NB4 (cell line): ENCODE measurements at regions not wholly inside any gene's neighbourhood (a gene's known extent, or its start where the extent isn't known, plus 50 kb on each side); places are given as distances from the start of the nearest gene placed in this dataset.
"Not testable (repeated sequence)": the region's sequence is repeated elsewhere in the genome, so short reads cannot be mapped to it uniquely, and the experiment has no call there.

Experiments
- MYC ChIP-seq: IDR thresholded peaks from 2 replicates; pipeline ENCODE4 v1.6.1; 2011; ENCODE audit warnings: low read depth, low read length
- POLR2A ChIP-seq: IDR thresholded peaks from 2 replicates; pipeline ENCODE4 v1.6.1; 2011; ENCODE audit warnings: mild to moderate bottlenecking; ENCODE audit not compliant: insufficient read length; ENCODE audit errors: extremely low read depth
- TF ChIP-seq, protein P1 (sequence below): IDR thresholded peaks from one replicate; pipeline ENCODE4 v1.5.1; 2012; ENCODE audit warnings: low read depth, low read length
- TF ChIP-seq, protein P2 (sequence below): IDR thresholded peaks from 2 replicates; pipeline ENCODE4 v1.6.1; 2011; ENCODE audit warnings: low read depth, low read length

DNA sequence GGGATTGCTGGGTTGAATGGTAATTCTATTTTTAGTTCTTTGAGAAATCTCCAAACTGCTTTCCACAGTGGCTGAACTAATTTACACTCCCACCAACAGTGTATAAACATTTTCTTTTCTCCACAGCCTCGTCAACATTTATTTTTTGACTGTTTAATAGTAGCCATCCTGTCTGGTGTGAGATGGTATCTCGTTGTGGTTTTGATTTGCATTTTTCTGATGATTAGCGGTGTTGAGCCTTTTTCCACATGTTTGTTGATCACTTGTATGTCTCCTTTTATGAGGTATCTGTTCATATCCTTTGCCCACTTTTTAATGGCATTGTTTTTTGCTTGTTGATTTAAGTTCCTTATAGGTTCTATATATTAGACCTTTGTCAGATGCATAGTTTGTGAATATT is 85.1 kb upstream of the SMAD3 start:
- TF ChIP-seq POLR2A, MYC: not testable (repeated sequence)
- TF ChIP-seq, protein P1, sequence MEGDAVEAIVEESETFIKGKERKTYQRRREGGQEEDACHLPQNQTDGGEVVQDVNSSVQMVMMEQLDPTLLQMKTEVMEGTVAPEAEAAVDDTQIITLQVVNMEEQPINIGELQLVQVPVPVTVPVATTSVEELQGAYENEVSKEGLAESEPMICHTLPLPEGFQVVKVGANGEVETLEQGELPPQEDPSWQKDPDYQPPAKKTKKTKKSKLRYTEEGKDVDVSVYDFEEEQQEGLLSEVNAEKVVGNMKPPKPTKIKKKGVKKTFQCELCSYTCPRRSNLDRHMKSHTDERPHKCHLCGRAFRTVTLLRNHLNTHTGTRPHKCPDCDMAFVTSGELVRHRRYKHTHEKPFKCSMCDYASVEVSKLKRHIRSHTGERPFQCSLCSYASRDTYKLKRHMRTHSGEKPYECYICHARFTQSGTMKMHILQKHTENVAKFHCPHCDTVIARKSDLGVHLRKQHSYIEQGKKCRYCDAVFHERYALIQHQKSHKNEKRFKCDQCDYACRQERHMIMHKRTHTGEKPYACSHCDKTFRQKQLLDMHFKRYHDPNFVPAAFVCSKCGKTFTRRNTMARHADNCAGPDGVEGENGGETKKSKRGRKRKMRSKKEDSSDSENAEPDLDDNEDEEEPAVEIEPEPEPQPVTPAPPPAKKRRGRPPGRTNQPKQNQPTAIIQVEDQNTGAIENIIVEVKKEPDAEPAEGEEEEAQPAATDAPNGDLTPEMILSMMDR, result not testable (repeated sequence)
- TF ChIP-seq, protein P2, sequence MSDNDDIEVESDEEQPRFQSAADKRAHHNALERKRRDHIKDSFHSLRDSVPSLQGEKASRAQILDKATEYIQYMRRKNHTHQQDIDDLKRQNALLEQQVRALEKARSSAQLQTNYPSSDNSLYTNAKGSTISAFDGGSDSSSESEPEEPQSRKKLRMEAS, result not testable (repeated sequence)
